H1 (cell line): ENCODE measurements at regions not wholly inside any gene's neighbourhood (a gene's known extent, or its start where the extent isn't known, plus 50 kb on each side); places are given as distances from the start of the nearest gene placed in this dataset.

Source experiments
- CTCF ChIA-PET: fragments of 300-600 bp; sonication (Branson Sonifier 250); formaldehyde crosslinking; loops from one replicate; lab custom pipeline; 2021; ENCODE audit not compliant: partially characterized antibody; lab: Charles Lee
- POLR2A ChIA-PET: fragments of 300-600 bp; sonication (Branson Sonifier 250); formaldehyde crosslinking; loops from one replicate; lab custom pipeline; 2021; ENCODE audit warnings: inconsistent platforms; ENCODE audit not compliant: partially characterized antibody; lab: Charles Lee
- DNase-seq, 2 experiments: peaks; one replicate each; pipeline versions ENCODE4 v3.0.0 to v3.0.0-alpha.2; 2010 to 2022; ENCODE audit warnings: low spot score in 2 of 2, low read depth in 1 of 2, mixed read lengths in 1 of 2
- FAIRE-seq: peaks from 2 replicates; lab custom pipeline; 2011; peaks lifted over from hg19 to GRCh38; lab: Jason Lieb, UNC
- H2AFZ ChIP-seq: 2 replicates; pipeline ENCODE4 v1.8.1; 2012; ENCODE audit warnings: low read length, inconsistent platforms
- H2AK5ac ChIP-seq: 2 replicates; pipeline ENCODE4 v1.6.1; 2013; ENCODE audit warnings: low read depth, low read length
- H2BK120ac ChIP-seq: replicated peaks from 2 replicates; pipeline ENCODE3; 2013; ENCODE audit warnings: low read depth, low read length, inconsistent platforms
- H2BK12ac ChIP-seq: 2 replicates; pipeline ENCODE4 v1.6.1; 2013; ENCODE audit warnings: low read depth, low read length
- H2BK15ac ChIP-seq: 2 replicates; pipeline ENCODE4 v1.6.1; 2013; ENCODE audit warnings: low read length
- H2BK20ac ChIP-seq: 2 replicates; pipeline ENCODE4 v1.6.1; 2013; ENCODE audit warnings: low read length
- H2BK5ac ChIP-seq: 2 replicates; pipeline ENCODE4 v1.6.1; 2013; ENCODE audit warnings: low read depth, low read length
- H3K14ac ChIP-seq: 2 replicates; pipeline ENCODE4 v1.6.1; 2013; ENCODE audit warnings: inconsistent platforms; ENCODE audit not compliant: insufficient read length
- H3K18ac ChIP-seq: 2 replicates; pipeline ENCODE4 v1.6.1; 2013; ENCODE audit warnings: low read length; ENCODE audit errors: extremely low read depth
- H3K23ac ChIP-seq: 2 replicates; pipeline ENCODE4 v1.6.1; 2013; ENCODE audit warnings: inconsistent platforms; ENCODE audit not compliant: insufficient read length
- H3K23me2 ChIP-seq: 2 replicates; pipeline ENCODE4 v1.6.1; 2013; ENCODE audit warnings: low read depth, low read length
- H3K27ac ChIP-seq: 2 replicates; pipeline ENCODE4 v1.6.1; 2011; ENCODE audit warnings: low read depth, low read length, inconsistent platforms
- H3K27me3 ChIP-seq, 4 experiments: replicated peaks in 1 of 4; 1 replicate in 1 of 4; 2 replicates in 3 of 4; pipeline versions ENCODE4 v1.6.1 to v1.8.1; 2011 to 2013; ENCODE audit warnings: low read length in 3 of 4, mild to moderate bottlenecking in 3 of 4, inconsistent platforms in 2 of 4, mixed read lengths in 2 of 4, moderate library complexity in 1 of 4; ENCODE audit not compliant: control insufficient read depth in 3 of 4, insufficient read depth in 3 of 4; ENCODE audit errors: extremely low read depth in 1 of 4
- H3K36me3 ChIP-seq, 4 experiments: 2 replicates each; pipeline versions ENCODE4 v1.6.1 to v1.8.1; 2011 to 2013; ENCODE audit warnings: mild to moderate bottlenecking in 4 of 4, low read length in 3 of 4, moderate library complexity in 2 of 4, control low read depth in 1 of 4, inconsistent platforms in 1 of 4; ENCODE audit not compliant: insufficient read depth in 4 of 4, control insufficient read depth in 2 of 4
- H3K4ac ChIP-seq: replicated peaks from 2 replicates; pipeline ENCODE3; 2013; ENCODE audit warnings: low read length, low read depth, mixed read lengths, inconsistent platforms; ENCODE audit not compliant: insufficient read length
- H3K4me1 ChIP-seq, 4 experiments: replicated peaks in 1 of 4; 1 replicate in 1 of 4; 2 replicates in 3 of 4; pipeline versions ENCODE4 v1.6.1 to v1.8.1; 2011 to 2013; ENCODE audit warnings: low read length in 3 of 4, inconsistent platforms in 2 of 4, mixed read lengths in 1 of 4; ENCODE audit not compliant: insufficient read depth in 4 of 4, control insufficient read depth in 3 of 4
- H3K4me2 ChIP-seq, 2 experiments: 2 replicates each; pipeline versions ENCODE4 v1.6.1 to v1.8.1; 2011 to 2013; ENCODE audit warnings: low read depth in 2 of 2, low read length in 2 of 2, control low read depth in 1 of 2, inconsistent platforms in 1 of 2, mild to moderate bottlenecking in 1 of 2; ENCODE audit not compliant: insufficient read depth in 1 of 2
- H3K4me3 ChIP-seq, 4 experiments: fragments of 200-600, 300-600 bp in 1 of 4; sonication (generic), shearing (Covaris generic), sonication (Bioruptor Twin) in 1 of 4; 2 replicates each; pipeline versions ENCODE4 v1.5.1 to v1.8.1; 2011 to 2016; ENCODE audit warnings: low read length in 4 of 4, low read depth in 3 of 4, control low read depth in 2 of 4, inconsistent platforms in 2 of 4, mild to moderate bottlenecking in 2 of 4, mixed read lengths in 1 of 4, moderate library complexity in 1 of 4; ENCODE audit not compliant: insufficient read depth in 2 of 4; ENCODE audit errors: extremely low read depth in 1 of 4
- H3K56ac ChIP-seq: replicated peaks from 2 replicates; pipeline ENCODE3; 2013; ENCODE audit warnings: low read depth, mild to moderate bottlenecking, mixed read lengths, low read length, inconsistent platforms; ENCODE audit not compliant: insufficient read length
- H3K79me1 ChIP-seq: 2 replicates; pipeline ENCODE4 v1.6.1; 2013; ENCODE audit warnings: low read depth, low read length, control low read depth
- H3K79me2 ChIP-seq, 2 experiments: 2 replicates each; pipeline versions ENCODE4 v1.6.1 to v1.8.1; 2012 to 2013; ENCODE audit warnings: low read length in 2 of 2, mild to moderate bottlenecking in 2 of 2, inconsistent platforms in 1 of 2; ENCODE audit not compliant: insufficient read depth in 2 of 2, control insufficient read depth in 1 of 2
- H3K9ac ChIP-seq, 4 experiments: replicated peaks in 1 of 4; 1 replicate in 1 of 4; 2 replicates in 3 of 4; pipeline versions ENCODE4 v1.6.1 to v1.8.1; 2011 to 2013; ENCODE audit warnings: low read depth in 3 of 4, low read length in 3 of 4, control low read depth in 2 of 4, mild to moderate bottlenecking in 2 of 4, moderate library complexity in 2 of 4, inconsistent platforms in 1 of 4; ENCODE audit errors: extremely low read depth in 1 of 4
- H3K9me3 ChIP-seq, 2 experiments: 2 replicates each; pipeline versions ENCODE4 v1.6.1 to v1.8.1; 2012 to 2013; ENCODE audit warnings: mild to moderate bottlenecking in 2 of 2, moderate library complexity in 2 of 2, control low read depth in 1 of 2, inconsistent platforms in 1 of 2, low read depth in 1 of 2, low read length in 1 of 2, mixed read lengths in 1 of 2; ENCODE audit not compliant: insufficient read depth in 2 of 2
- H4K20me1 ChIP-seq, 2 experiments: replicated peaks in 1 of 2; 2 replicates each; pipeline versions ENCODE3 to v1.8.1; 2011 to 2013; ENCODE audit warnings: inconsistent platforms in 2 of 2, low read length in 2 of 2, mild to moderate bottlenecking in 1 of 2; ENCODE audit not compliant: insufficient read depth in 2 of 2, control insufficient read depth in 1 of 2
- H4K5ac ChIP-seq: 2 replicates; pipeline ENCODE4 v1.6.1; 2013; ENCODE audit warnings: low read length, low read depth, mixed read lengths, inconsistent platforms; ENCODE audit not compliant: insufficient read length
- H4K8ac ChIP-seq: 2 replicates; pipeline ENCODE4 v1.8.0; 2013; ENCODE audit warnings: mild to moderate bottlenecking, moderate library complexity, low read length, inconsistent platforms; ENCODE audit not compliant: insufficient read depth; ENCODE audit errors: extremely low read depth
- H4K91ac ChIP-seq: replicated peaks from 2 replicates; pipeline ENCODE3; 2013; ENCODE audit warnings: low read length, mixed read lengths, inconsistent platforms; ENCODE audit not compliant: insufficient read length
- BACH1 ChIP-seq: IDR thresholded peaks from 2 replicates; pipeline ENCODE4 v1.6.1; 2012; ENCODE audit warnings: low read length, improper control_type of control experiment
- EZH2 ChIP-seq: fragments of 200-600 bp; sonication (generic); IDR thresholded peaks from 2 replicates; pipeline ENCODE4 v1.7.1; 2012; ENCODE audit warnings: low read depth, mild to moderate bottlenecking, moderate library complexity, low read length, inconsistent platforms; ENCODE audit not compliant: severe bottlenecking
- GABPA ChIP-seq: IDR thresholded peaks from 2 replicates; pipeline ENCODE4 v1.6.1; 2011; ENCODE audit warnings: mild to moderate bottlenecking, low read length, moderate library complexity, borderline replicate concordance; ENCODE audit not compliant: insufficient read depth
- MAX ChIP-seq: IDR thresholded peaks from 2 replicates; pipeline ENCODE4 v1.6.1; 2012; ENCODE audit warnings: inconsistent platforms
- PHF8 ChIP-seq: fragments of 200-600 bp; sonication (generic); conservative IDR thresholded peaks from 2 replicates; pipeline ENCODE4 v1.7.1; 2012; ENCODE audit warnings: low read depth, mild to moderate bottlenecking, inconsistent platforms, low read length, moderate library complexity
- POLR2A ChIP-seq, 2 experiments: IDR thresholded peaks; 1 replicate in 1 of 2; 2 replicates in 1 of 2; pipeline ENCODE4 v1.6.1; 2011; ENCODE audit warnings: low read depth in 2 of 2, low read length in 2 of 2, mild to moderate bottlenecking in 2 of 2; ENCODE audit errors: control extremely low read depth in 1 of 2
- RAD21 ChIP-seq, 2 experiments: IDR thresholded peaks in 1 of 2; conservative IDR thresholded peaks in 1 of 2; 2 replicates each; pipeline ENCODE4 v1.6.1; 2011; ENCODE audit warnings: low read depth in 2 of 2, low read length in 2 of 2, improper control_type of control experiment in 1 of 2, inconsistent platforms in 1 of 2, mild to moderate bottlenecking in 1 of 2, moderate library complexity in 1 of 2
- RBBP5 ChIP-seq: IDR thresholded peaks from 2 replicates; pipeline ENCODE4 v1.7.1; 2012; ENCODE audit warnings: low read depth, mild to moderate bottlenecking, inconsistent platforms, low read length, moderate library complexity, borderline replicate concordance
- WGBS, 2 experiments: shearing (Covaris generic) in 1 of 2; methylation state at CpG; one replicate each; pipeline versions ENCODE4 v1.1.6 to v1.1.7; 2013 to 2015; ENCODE audit warnings: low lambda C conversion rate in 2 of 2, mixed read lengths in 2 of 2, inconsistent platforms in 1 of 2, low coverage in 1 of 2, missing lambda C conversion rate in 1 of 2; ENCODE audit not compliant: insufficient replicate concordance in 2 of 2, insufficient coverage in 1 of 2, insufficient read length in 1 of 2; ENCODE audit errors: extremely low coverage in 1 of 2, missing lambda C conversion rate in 1 of 2; 5-methylcytosine and 5-hydroxymethylcytosine counted together

- Histone ChIP-seq H2BK12ac (no peak overlapping the region), H2BK120ac (no peak overlapping the region), H3K18ac (no peak overlapping the region), H4K91ac (no peak overlapping the region), H2BK15ac (no peak overlapping the region), H3K79me1 (no peaks in the 10 kb centered on the region), H2BK5ac (no peak overlapping the region), H3K4me3 (no peak overlapping the region), H3K4me2 (no peak overlapping the region), H3K79me2 (no peaks in the 10 kb centered on the region), H4K8ac (no peak overlapping the region), H3K23me2 (no peaks in the 10 kb centered on the region), H3K23ac (no peak overlapping the region), H4K20me1 (no peaks in the 10 kb centered on the region), H3K27me3 (no peaks in the 10 kb centered on the region), H3K4ac (no peak overlapping the region), H3K14ac (no peak overlapping the region), H3K27ac (no peak overlapping the region), H3K4me1 (peaks cover 4 to 11% (median 8%) of the 10 kb centered on the region in 4 experiments), H3K9ac (no peak overlapping the region), H2AFZ (no peak overlapping the region), H3K36me3 (no peaks in the 10 kb centered on the region), H2AK5ac (no peak overlapping the region), H3K9me3 (no peaks in the 10 kb centered on the region), H2BK20ac (no peak overlapping the region), H3K56ac (no peak overlapping the region), H4K5ac (no peak overlapping the region)
- FAIRE-seq (no peak), DNase-seq (no peak)
- POLR2A ChIA-PET = no interaction called here
- WGBS, 2 experiments = 87% methylated on average over 2 of the region's 2 CpGs; no CpG with 5 or more reads in 1 of the 2 experiments
- TF ChIP-seq BACH1 (no peak), EZH2 (no peak), GABPA (no peak), RBBP5 (no peak), MAX (no peak), PHF8 (no peak), RAD21 (IDR thresholded peaks at IDR 0.05 in 1 of 2, conservative IDR thresholded peaks at IDR 0.05 in 1 of 2; ENCODE audit: low read depth in 2 of 2, low read length in 2 of 2) (no peak), POLR2A (IDR thresholded peaks at IDR 0.05; ENCODE audit: control extremely low read depth in 1 of 2, low read depth in 2 of 2, low read length in 2 of 2) (no peak)
- CTCF ChIA-PET = interaction anchor here (1.2 kb wide), 1 partner anchor 18 kb away, joined by 3 read pairs; no protein-coding TSS in a partner anchor
These were observed 195.0 kb downstream of the AHR start for GRCh38 chr7:17493446-17493845.
